K562 (cell line): ENCODE measurements at regions not wholly inside any gene's neighbourhood (a gene's known extent, or its start where the extent isn't known, plus 50 kb on each side); places are given as distances from the start of the nearest gene placed in this dataset.

Source experiments
- FOXK2 ChIP-seq, 2 experiments: fragments of 450-650 bp; IDR thresholded peaks in 1 of 2; conservative IDR thresholded peaks in 1 of 2; 2 replicates each; pipeline ENCODE4 v1.6.1; 2016; ENCODE audit warnings: low read depth in 2 of 2, mild to moderate bottlenecking in 1 of 2
- TF ChIP-seq, protein P1 (sequence below), 3 experiments: IDR thresholded peaks in 2 of 3; conservative IDR thresholded peaks in 1 of 3; 2 replicates each; pipeline ENCODE4 v1.5.1; 2011 to 2012; ENCODE audit warnings: low read length in 3 of 3, mild to moderate bottlenecking in 3 of 3, control low read depth in 2 of 3, improper control_type of control experiment in 1 of 3, inconsistent platforms in 1 of 3, low read depth in 1 of 3, mixed read lengths in 1 of 3, moderate library complexity in 1 of 3; ENCODE audit not compliant: insufficient read depth in 2 of 3
- TF ChIP-seq, protein P2 (sequence below), 3 experiments: fragments of 200-800 bp in 1 of 3; fragments of 250-450 bp in 1 of 3; fragments of 450-650 bp in 1 of 3; sonication (Bioruptor Pico) in 1 of 3; sonication (Bioruptor generic) in 1 of 3; formaldehyde crosslinking in 1 of 3; IDR thresholded peaks; 2 replicates each; pipeline versions ENCODE4 v1.6.1 to v1.8.0; 2016 to 2022; ENCODE audit warnings: mild to moderate bottlenecking in 2 of 3, missing genetic modification characterization in 2 of 3, missing compliant biosample characterization in 1 of 3, moderate library complexity in 1 of 3

DNA sequence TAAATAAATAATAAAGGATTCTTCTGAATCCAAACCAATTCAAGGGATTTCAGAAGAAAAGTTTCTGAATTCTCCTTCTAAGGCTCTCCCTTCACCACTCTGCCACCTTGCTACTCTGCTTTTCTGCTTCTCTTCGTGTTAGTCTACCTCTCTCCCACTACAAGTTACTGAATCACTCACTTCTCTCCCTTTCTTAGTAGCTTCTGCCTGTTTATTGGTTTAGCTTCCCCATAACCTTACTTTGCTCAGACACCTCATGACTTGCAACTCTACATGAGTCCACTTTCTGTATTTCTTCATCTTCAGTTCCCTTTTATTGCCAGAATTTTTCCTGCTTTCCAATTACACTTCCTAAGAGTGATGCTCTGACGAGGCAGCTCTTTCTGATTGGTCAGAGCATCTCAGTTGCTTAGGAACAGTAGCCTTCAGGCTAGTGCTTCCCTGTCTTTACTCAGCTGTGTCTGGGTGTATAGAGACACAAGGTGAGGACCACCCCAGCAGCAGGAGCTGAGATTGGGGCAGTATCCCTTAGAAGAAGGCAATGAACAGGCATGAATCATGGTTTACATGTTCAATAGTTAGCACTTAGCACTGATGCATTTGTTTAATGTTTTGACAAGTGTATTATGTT is 144.6 kb downstream of the SLC30A10 start:
- TF ChIP-seq, protein P1, sequence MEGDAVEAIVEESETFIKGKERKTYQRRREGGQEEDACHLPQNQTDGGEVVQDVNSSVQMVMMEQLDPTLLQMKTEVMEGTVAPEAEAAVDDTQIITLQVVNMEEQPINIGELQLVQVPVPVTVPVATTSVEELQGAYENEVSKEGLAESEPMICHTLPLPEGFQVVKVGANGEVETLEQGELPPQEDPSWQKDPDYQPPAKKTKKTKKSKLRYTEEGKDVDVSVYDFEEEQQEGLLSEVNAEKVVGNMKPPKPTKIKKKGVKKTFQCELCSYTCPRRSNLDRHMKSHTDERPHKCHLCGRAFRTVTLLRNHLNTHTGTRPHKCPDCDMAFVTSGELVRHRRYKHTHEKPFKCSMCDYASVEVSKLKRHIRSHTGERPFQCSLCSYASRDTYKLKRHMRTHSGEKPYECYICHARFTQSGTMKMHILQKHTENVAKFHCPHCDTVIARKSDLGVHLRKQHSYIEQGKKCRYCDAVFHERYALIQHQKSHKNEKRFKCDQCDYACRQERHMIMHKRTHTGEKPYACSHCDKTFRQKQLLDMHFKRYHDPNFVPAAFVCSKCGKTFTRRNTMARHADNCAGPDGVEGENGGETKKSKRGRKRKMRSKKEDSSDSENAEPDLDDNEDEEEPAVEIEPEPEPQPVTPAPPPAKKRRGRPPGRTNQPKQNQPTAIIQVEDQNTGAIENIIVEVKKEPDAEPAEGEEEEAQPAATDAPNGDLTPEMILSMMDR (IDR thresholded peaks at IDR 0.05 in 2 of 3, conservative IDR thresholded peaks at IDR 0.05 in 1 of 3; ENCODE audit: insufficient read depth in 2 of 3, low read depth in 1 of 3, low read length in 3 of 3) = no peak
- TF ChIP-seq, protein P2, sequence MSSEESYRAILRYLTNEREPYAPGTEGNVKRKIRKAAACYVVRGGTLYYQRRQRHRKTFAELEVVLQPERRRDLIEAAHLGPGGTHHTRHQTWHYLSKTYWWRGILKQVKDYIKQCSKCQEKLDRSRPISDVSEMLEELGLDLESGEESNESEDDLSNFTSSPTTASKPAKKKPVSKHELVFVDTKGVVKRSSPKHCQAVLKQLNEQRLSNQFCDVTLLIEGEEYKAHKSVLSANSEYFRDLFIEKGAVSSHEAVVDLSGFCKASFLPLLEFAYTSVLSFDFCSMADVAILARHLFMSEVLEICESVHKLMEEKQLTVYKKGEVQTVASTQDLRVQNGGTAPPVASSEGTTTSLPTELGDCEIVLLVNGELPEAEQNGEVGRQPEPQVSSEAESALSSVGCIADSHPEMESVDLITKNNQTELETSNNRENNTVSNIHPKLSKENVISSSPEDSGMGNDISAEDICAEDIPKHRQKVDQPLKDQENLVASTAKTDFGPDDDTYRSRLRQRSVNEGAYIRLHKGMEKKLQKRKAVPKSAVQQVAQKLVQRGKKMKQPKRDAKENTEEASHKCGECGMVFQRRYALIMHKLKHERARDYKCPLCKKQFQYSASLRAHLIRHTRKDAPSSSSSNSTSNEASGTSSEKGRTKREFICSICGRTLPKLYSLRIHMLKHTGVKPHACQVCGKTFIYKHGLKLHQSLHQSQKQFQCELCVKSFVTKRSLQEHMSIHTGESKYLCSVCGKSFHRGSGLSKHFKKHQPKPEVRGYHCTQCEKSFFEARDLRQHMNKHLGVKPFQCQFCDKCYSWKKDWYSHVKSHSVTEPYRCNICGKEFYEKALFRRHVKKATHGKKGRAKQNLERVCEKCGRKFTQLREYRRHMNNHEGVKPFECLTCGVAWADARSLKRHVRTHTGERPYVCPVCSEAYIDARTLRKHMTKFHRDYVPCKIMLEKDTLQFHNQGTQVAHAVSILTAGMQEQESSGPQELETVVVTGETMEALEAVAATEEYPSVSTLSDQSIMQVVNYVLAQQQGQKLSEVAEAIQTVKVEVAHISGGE (CRISPR knock-in tag; IDR thresholded peaks at IDR 0.05) = no peak
- TF ChIP-seq FOXK2 (conservative IDR thresholded peaks at IDR 0.05 in 1 of 2, IDR thresholded peaks at IDR 0.05 in 1 of 2; ENCODE audit: low read depth in 2 of 2) = no peak
